ENCODE measurements at regions not wholly inside any gene's neighbourhood (a gene's known extent, or its start where the extent isn't known, plus 50 kb on each side); places are given as distances from the start of the nearest gene placed in this dataset.

- TF ChIP-seq CTCF (IDR thresholded peaks at IDR 0.05) (no peak), TCF7L2 (IDR thresholded peaks at IDR 0.05; ENCODE audit: low read depth, low read length) (no peak), POLR2AphosphoS5 (IDR thresholded peaks at IDR 0.05; ENCODE audit: low read depth, low read length) (no peak), SIN3A (IDR thresholded peaks at IDR 0.05; ENCODE audit: borderline replicate concordance, insufficient read depth, low read depth, low read length) (no peak)
These were observed 260.9 kb downstream of the TENT5A start for GRCh38 chr6:81491454-81492101.
